Neural cell (in vitro differentiated cells): ENCODE measurements at regions not wholly inside any gene's neighbourhood (a gene's known extent, or its start where the extent isn't known, plus 50 kb on each side); places are given as distances from the start of the nearest gene placed in this dataset.

Experiments used
- H2AFZ ChIP-seq: fragments of 200-600, 300-800 bp; sonication (generic), shearing (Covaris generic); 2 replicates; pipeline ENCODE4 v1.6.0; 2014; ENCODE audit warnings: low read depth, mild to moderate bottlenecking, antibody characterized with exemption, low read length, moderate library complexity
- H3F3A ChIP-seq: fragments of 200-600 bp; shearing (Covaris generic); 2 replicates; pipeline ENCODE4 v1.6.1; 2016; ENCODE audit warnings: mild to moderate bottlenecking, moderate library complexity, mixed read lengths, antibody characterized with exemption, low read length; ENCODE audit not compliant: insufficient read depth, poor library complexity, severe bottlenecking
- H3K27ac ChIP-seq: fragments of 200-600, 300-800 bp; sonication (generic), shearing (Covaris generic); 2 replicates; pipeline ENCODE4 v1.5.1; 2014; ENCODE audit warnings: mild to moderate bottlenecking, low read length, moderate library complexity
- H3K27me3 ChIP-seq: fragments of 300-800, 200-600 bp; sonication (generic), shearing (Covaris generic); 2 replicates; pipeline ENCODE4 v1.6.0; 2014; ENCODE audit warnings: mild to moderate bottlenecking, low read depth, low read length, moderate library complexity; ENCODE audit not compliant: insufficient read depth
- H3K36me3 ChIP-seq: fragments of 300-800, 200-600 bp; sonication (generic), shearing (Covaris generic); 2 replicates; pipeline ENCODE4 v1.5.1; 2014; ENCODE audit warnings: mild to moderate bottlenecking, antibody characterized with exemption, low read length, moderate library complexity; ENCODE audit not compliant: insufficient read depth
- H3K4me2 ChIP-seq: fragments of 300-800, 200-600 bp; sonication (generic), shearing (Covaris generic); 2 replicates; pipeline ENCODE4 v1.6.0; 2014; ENCODE audit warnings: mild to moderate bottlenecking, low read length
- H3K4me3 ChIP-seq: fragments of 300-800, 200-600 bp; sonication (generic), shearing (Covaris generic); 2 replicates; pipeline ENCODE4 v1.5.1; 2014; ENCODE audit warnings: mild to moderate bottlenecking, low read length, moderate library complexity
- H3K79me2 ChIP-seq: fragments of 200-600 bp; shearing (Covaris generic); replicated peaks from 2 replicates; pipeline ENCODE4 v1.6.0; 2014; ENCODE audit warnings: mild to moderate bottlenecking, low read length, moderate library complexity; ENCODE audit not compliant: insufficient read depth
- H3K9ac ChIP-seq: fragments of 300-800, 200-600 bp; sonication (generic), shearing (Covaris generic); 2 replicates; pipeline ENCODE4 v1.6.1; 2016; ENCODE audit warnings: mild to moderate bottlenecking, low read length, mixed read lengths
- H3K9me2 ChIP-seq: fragments of 200-600 bp; shearing (Covaris generic); 2 replicates; pipeline ENCODE4 v1.6.1; 2016; ENCODE audit warnings: mild to moderate bottlenecking, low read length, mixed read lengths; ENCODE audit not compliant: insufficient read depth
- H3K9me3 ChIP-seq: fragments of 200-600, 300-800 bp; sonication (generic), shearing (Covaris generic); 2 replicates; pipeline ENCODE4 v1.6.1; 2016; ENCODE audit warnings: mild to moderate bottlenecking, mixed run types, low read length, moderate library complexity, mixed read lengths
- H4K20me1 ChIP-seq: fragments of 200-600 bp; shearing (Covaris generic); 2 replicates; pipeline ENCODE4 v1.6.1; 2016; ENCODE audit warnings: mild to moderate bottlenecking, mixed run types; ENCODE audit not compliant: insufficient read depth
- CTCF ChIP-seq: fragments of 450-650 bp; IDR thresholded peaks from 2 replicates; pipeline ENCODE4 v1.5.1; 2014; ENCODE audit warnings: antibody characterized with exemption, mild to moderate bottlenecking, moderate library complexity; ENCODE audit not compliant: poor library complexity, severe bottlenecking
- EP300 ChIP-seq: fragments of 450-650 bp; conservative IDR thresholded peaks from 2 replicates; pipeline ENCODE4 v1.6.1; 2014; ENCODE audit warnings: antibody characterized with exemption, mild to moderate bottlenecking, moderate library complexity; ENCODE audit not compliant: poor library complexity, severe bottlenecking
- EZH2 ChIP-seq: fragments of 200-600, 300-800 bp; shearing (Covaris generic), sonication (generic); IDR thresholded peaks from 2 replicates; pipeline ENCODE4 v1.6.1; 2014; ENCODE audit warnings: antibody characterized with exemption, low read length, borderline replicate concordance, mild to moderate bottlenecking; ENCODE audit not compliant: insufficient read depth, poor library complexity, severe bottlenecking
- MXI1 ChIP-seq: fragments of 450-650 bp; conservative IDR thresholded peaks from 2 replicates; pipeline ENCODE4 v1.6.1; 2014; ENCODE audit warnings: antibody characterized with exemption, mild to moderate bottlenecking; ENCODE audit not compliant: poor library complexity, severe bottlenecking
- POLR2AphosphoS5 ChIP-seq: IDR thresholded peaks from 2 replicates; pipeline ENCODE4 v1.6.1; 2012
- RAD21 ChIP-seq: fragments of 450-650 bp; conservative IDR thresholded peaks from 2 replicates; pipeline ENCODE4 v1.6.1; 2014; ENCODE audit warnings: antibody characterized with exemption, mild to moderate bottlenecking, moderate library complexity
- REST ChIP-seq: IDR thresholded peaks from 2 replicates; pipeline ENCODE4 v1.6.1; 2012; ENCODE audit warnings: borderline replicate concordance
- SMC3 ChIP-seq: fragments of 450-650 bp; conservative IDR thresholded peaks from 2 replicates; pipeline ENCODE4 v1.6.1; 2014; ENCODE audit warnings: antibody characterized with exemption, mild to moderate bottlenecking, moderate library complexity; ENCODE audit not compliant: poor library complexity
- TAF1 ChIP-seq: IDR thresholded peaks from 2 replicates; pipeline ENCODE4 v1.6.1; 2012; ENCODE audit warnings: low read depth

- Histone ChIP-seq H3K79me2 (no peaks in the 10 kb centered on the region), H3K4me3 (no peak overlapping the region), H3K27ac (no peak overlapping the region), H3K36me3 (no peaks in the 10 kb centered on the region), H3F3A (no peaks in the 10 kb centered on the region), H3K9ac (no peak overlapping the region), H3K9me3 (no peaks in the 10 kb centered on the region), H4K20me1 (no peaks in the 10 kb centered on the region), H3K9me2 (no peaks in the 10 kb centered on the region), H3K4me2 (no peak overlapping the region), H2AFZ (no peak overlapping the region), H3K27me3 (no peaks in the 10 kb centered on the region)
- TF ChIP-seq RAD21 (no peak), POLR2AphosphoS5 (no peak), CTCF (no peak), TAF1 (no peak), EP300 (no peak), EZH2 (no peak), REST (no peak)
Observed at GRCh38 chr1:55826381-55827080, 611.4 kb upstream of the USP24 start.

GRCh38 chr1:55825461-55825860 is 610.3 kb upstream of the USP24 start:
- H3K36me3 ChIP-seq = no peaks in the 10 kb centered on the region
- H3K4me2 ChIP-seq = no peak overlapping the region
- H3K9ac ChIP-seq = no peak overlapping the region
- TF ChIP-seq EZH2 (no peak), CTCF (no peak), RAD21 (no peak), SMC3 (no peak), POLR2AphosphoS5 (no peak), EP300 (no peak), TAF1 (no peak), MXI1 (no peak), REST (no peak)
- no peaks in the 10 kb centered on the region for H3K79me2 ChIP-seq
- no peaks in the 10 kb centered on the region for H4K20me1 ChIP-seq
- H2AFZ ChIP-seq = no peak overlapping the region
- H3K9me3 ChIP-seq = no peaks in the 10 kb centered on the region
- no peak overlapping the region for H3K4me3 ChIP-seq
- H3F3A ChIP-seq = no peaks in the 10 kb centered on the region
- H3K27ac ChIP-seq = no peak overlapping the region
- no peaks in the 10 kb centered on the region for H3K27me3 ChIP-seq
- H3K9me2 ChIP-seq = no peaks in the 10 kb centered on the region
